ENCODE measurements at regions not wholly inside any gene's neighbourhood (a gene's known extent, or its start where the extent isn't known, plus 50 kb on each side); places are given as distances from the start of the nearest gene placed in this dataset.

DNA sequence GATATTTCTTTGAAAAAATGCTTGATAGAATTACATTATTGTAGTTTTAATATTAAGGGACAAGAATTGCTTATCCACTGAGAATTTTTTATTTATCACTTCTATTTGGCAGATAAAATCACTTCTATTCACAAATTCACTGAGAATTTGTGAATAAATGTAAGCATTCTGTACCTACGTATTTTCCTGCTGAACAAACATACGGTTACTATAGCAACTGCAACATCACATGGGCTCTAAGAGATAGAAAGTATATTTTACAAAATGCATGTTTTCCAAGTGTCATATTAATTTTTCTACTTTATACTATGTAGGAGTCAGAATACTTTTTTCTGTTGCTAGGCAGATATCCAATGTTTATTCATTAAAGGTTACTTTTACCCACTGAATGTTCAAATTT, 166.2 kb downstream of the ZIC1 start:
- Histone ChIP-seq H3K4me3 (ENCODE audit: low read length) (no peak overlapping the region), H3K27ac (ENCODE audit: low read depth in 1 of 2, low read length in 2 of 2) (no peak overlapping the region), H3K9me3 (ENCODE audit: control insufficient read depth in 1 of 2, insufficient read depth in 1 of 2, low read length in 2 of 2) (peaks cover 0 to 6% of the 10 kb centered on the region in 2 experiments), H3K4me1 (ENCODE audit: insufficient read depth, low read length) (no peaks in the 10 kb centered on the region), H3K36me3 (ENCODE audit: insufficient read depth, low read length) (no peaks in the 10 kb centered on the region), H3K27me3 (ENCODE audit: control insufficient read depth in 1 of 2, insufficient read depth in 2 of 2, low read length in 2 of 2) (no peaks in the 10 kb centered on the region)
- Mint-ChIP-seq H3K27ac (no peak overlapping the region), H3K36me3 (ENCODE audit: low read depth) (no peaks in the 10 kb centered on the region), H3K27me3 (no peaks in the 10 kb centered on the region), H3K9me3 (peaks cover 6% of the 10 kb centered on the region), H3K4me3 (no peak overlapping the region), H3K4me1 (ENCODE audit: low read depth) (no peaks in the 10 kb centered on the region)
- DNase-seq (no peak), ATAC-seq (ENCODE audit: poor library complexity) (no peak)
- ChIA-PET POLR2A (no interaction called here), CTCF (no interaction called here)
- TF ChIP-seq, protein P1, sequence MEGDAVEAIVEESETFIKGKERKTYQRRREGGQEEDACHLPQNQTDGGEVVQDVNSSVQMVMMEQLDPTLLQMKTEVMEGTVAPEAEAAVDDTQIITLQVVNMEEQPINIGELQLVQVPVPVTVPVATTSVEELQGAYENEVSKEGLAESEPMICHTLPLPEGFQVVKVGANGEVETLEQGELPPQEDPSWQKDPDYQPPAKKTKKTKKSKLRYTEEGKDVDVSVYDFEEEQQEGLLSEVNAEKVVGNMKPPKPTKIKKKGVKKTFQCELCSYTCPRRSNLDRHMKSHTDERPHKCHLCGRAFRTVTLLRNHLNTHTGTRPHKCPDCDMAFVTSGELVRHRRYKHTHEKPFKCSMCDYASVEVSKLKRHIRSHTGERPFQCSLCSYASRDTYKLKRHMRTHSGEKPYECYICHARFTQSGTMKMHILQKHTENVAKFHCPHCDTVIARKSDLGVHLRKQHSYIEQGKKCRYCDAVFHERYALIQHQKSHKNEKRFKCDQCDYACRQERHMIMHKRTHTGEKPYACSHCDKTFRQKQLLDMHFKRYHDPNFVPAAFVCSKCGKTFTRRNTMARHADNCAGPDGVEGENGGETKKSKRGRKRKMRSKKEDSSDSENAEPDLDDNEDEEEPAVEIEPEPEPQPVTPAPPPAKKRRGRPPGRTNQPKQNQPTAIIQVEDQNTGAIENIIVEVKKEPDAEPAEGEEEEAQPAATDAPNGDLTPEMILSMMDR (IDR thresholded peaks at IDR 0.05) = no peak
- intact Hi-C loops (cut with DNase I, micrococcal nuclease) = no loop called here

DNA sequence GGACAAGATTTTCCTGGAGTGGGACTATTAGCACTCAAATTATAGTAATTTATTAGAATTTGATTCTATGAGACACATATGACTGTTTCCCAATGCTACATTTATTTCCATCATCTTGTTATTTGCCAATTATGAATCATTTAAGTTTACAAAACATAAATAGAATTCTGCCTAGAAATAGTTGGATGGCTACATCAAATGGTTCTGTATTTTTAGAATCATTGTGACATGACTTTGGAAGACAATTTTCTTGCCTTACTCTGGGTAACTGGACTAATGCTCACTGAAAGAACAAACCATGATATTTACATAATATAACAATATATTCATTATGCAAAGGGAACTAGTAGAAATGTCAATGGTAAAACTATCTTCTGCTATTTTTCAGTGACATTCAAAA, 173.5 kb downstream of the ZIC1 start:
- TF ChIP-seq, protein P1 (IDR thresholded peaks at IDR 0.05) = no peak
- DNase-seq = no peak
- Histone ChIP-seq H3K4me1 (ENCODE audit: insufficient read depth, low read length) (no peaks in the 10 kb centered on the region), H3K9me3 (ENCODE audit: control insufficient read depth in 1 of 2, insufficient read depth in 1 of 2, low read length in 2 of 2) (no peaks in the 10 kb centered on the region), H3K36me3 (ENCODE audit: insufficient read depth, low read length) (no peaks in the 10 kb centered on the region), H3K4me3 (ENCODE audit: low read length) (no peak overlapping the region), H3K27me3 (ENCODE audit: control insufficient read depth in 1 of 2, insufficient read depth in 2 of 2, low read length in 2 of 2) (no peaks in the 10 kb centered on the region), H3K27ac (ENCODE audit: low read depth in 1 of 2, low read length in 2 of 2) (no peak overlapping the region)
- no peak for ATAC-seq (ENCODE audit: poor library complexity)
- POLR2A ChIA-PET = no interaction called here
- H3K9me3 Mint-ChIP-seq = peaks cover 3% of the 10 kb centered on the region
- H3K27me3 Mint-ChIP-seq = no peaks in the 10 kb centered on the region
- no peak overlapping the region for H3K27ac Mint-ChIP-seq
- CTCF ChIA-PET = no interaction called here
- no peaks in the 10 kb centered on the region for H3K4me1 Mint-ChIP-seq (ENCODE audit: low read depth)
- intact Hi-C loops (cut with DNase I, micrococcal nuclease) = no loop called here
- no peak overlapping the region for H3K4me3 Mint-ChIP-seq
- H3K36me3 Mint-ChIP-seq (ENCODE audit: low read depth) = no peaks in the 10 kb centered on the region

DNA sequence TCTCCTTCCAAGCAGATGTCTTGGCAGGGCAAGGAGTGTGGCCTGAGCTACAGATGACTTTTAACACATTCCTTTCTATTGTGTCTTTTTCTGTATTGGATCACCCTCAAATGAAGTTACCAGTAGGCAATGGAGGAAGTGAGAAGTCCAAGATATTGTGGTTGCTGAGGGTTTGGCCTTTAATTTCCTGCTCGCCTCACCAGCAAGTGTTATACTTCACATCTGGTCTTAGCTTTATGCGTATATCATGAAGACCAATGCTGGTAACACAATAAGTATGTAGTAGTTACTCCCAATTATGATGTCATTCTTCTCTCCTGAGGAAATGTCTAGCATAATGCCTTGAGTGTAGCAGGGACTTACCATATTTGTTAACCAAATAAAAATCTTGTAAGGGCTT, 179.9 kb downstream of the ZIC1 start:
- H3K36me3 ChIP-seq (ENCODE audit: insufficient read depth, low read length) = no peaks in the 10 kb centered on the region
- H3K4me3 ChIP-seq (ENCODE audit: low read length) = no peak overlapping the region
- ATAC-seq (ENCODE audit: poor library complexity) = no peak
- Mint-ChIP-seq H3K4me3 (no peak overlapping the region), H3K27ac (no peak overlapping the region), H3K36me3 (ENCODE audit: low read depth) (no peaks in the 10 kb centered on the region), H3K27me3 (no peaks in the 10 kb centered on the region), H3K9me3 (peaks cover 3% of the 10 kb centered on the region), H3K4me1 (ENCODE audit: low read depth) (no peaks in the 10 kb centered on the region)
- ChIA-PET CTCF (no interaction called here), POLR2A (no interaction called here)
- no peak for DNase-seq
- intact Hi-C loops (cut with DNase I, micrococcal nuclease) = no loop called here
- H3K4me1 ChIP-seq (ENCODE audit: insufficient read depth, low read length) = no peaks in the 10 kb centered on the region
- TF ChIP-seq, protein P1 (IDR thresholded peaks at IDR 0.05) = no peak
- no peaks in the 10 kb centered on the region for H3K9me3 ChIP-seq (ENCODE audit: control insufficient read depth in 1 of 2, insufficient read depth in 1 of 2, low read length in 2 of 2)
- no peak overlapping the region for H3K27ac ChIP-seq (ENCODE audit: low read depth in 1 of 2, low read length in 2 of 2)
- no peaks in the 10 kb centered on the region for H3K27me3 ChIP-seq (ENCODE audit: control insufficient read depth in 1 of 2, insufficient read depth in 2 of 2, low read length in 2 of 2)

Data from CD4-positive, alpha-beta T cell (primary cell).